ENCODE measurements at regions not wholly inside any gene's neighbourhood (a gene's known extent, or its start where the extent isn't known, plus 50 kb on each side); places are given as distances from the start of the nearest gene placed in this dataset.

GRCh38 chr19:34109596-34109995, 62.7 kb upstream of the LSM14A start:
- peaks cover 2% of the 10 kb centered on the region for H3K4me1 ChIP-seq (ENCODE audit: control insufficient read depth, insufficient read depth, low read depth, low read length)
- H2AK5ac ChIP-seq (ENCODE audit: low read length, severe bottlenecking): no peak overlapping the region
- no peak overlapping the region for H3K4ac ChIP-seq (ENCODE audit: low read depth in 1 of 2, low read length in 2 of 2)
- DNase-seq: no peak
- H3K9ac ChIP-seq (ENCODE audit: low read length): no peak overlapping the region
- H2BK120ac ChIP-seq (ENCODE audit: low read depth, low read length): no peak overlapping the region
- H2AFZ ChIP-seq (ENCODE audit: low read depth, low read length): peak overlapping the region; percentile 10
- no peaks in the 10 kb centered on the region for H3K36me3 ChIP-seq (ENCODE audit: control insufficient read depth in 1 of 2, insufficient read depth in 2 of 2, low read depth in 1 of 2, low read length in 2 of 2)
- H3K4me3 ChIP-seq (ENCODE audit: insufficient read depth in 1 of 2, low read depth in 1 of 2, low read length in 2 of 2): no peak overlapping the region
- H3K18ac ChIP-seq (ENCODE audit: low read depth in 1 of 2, low read length in 2 of 2): no peak overlapping the region
- 46% methylated on average over 3 of the region's 3 CpGs for WGBS
- H3K79me1 ChIP-seq (replicated peaks; ENCODE audit: low read length, poor library complexity, severe bottlenecking): no peaks in the 10 kb centered on the region
- H2BK15ac ChIP-seq (ENCODE audit: low read depth, poor library complexity, severe bottlenecking): no peak overlapping the region
- H3K4me2 ChIP-seq (ENCODE audit: low read length, poor library complexity, severe bottlenecking): no peak overlapping the region
- peaks cover 0 to 19% of the 10 kb centered on the region in 2 experiments for H3K27me3 ChIP-seq (ENCODE audit: control insufficient read depth in 1 of 2, insufficient read depth in 1 of 2, low read length in 2 of 2)
- no peaks in the 10 kb centered on the region for H3K9me3 ChIP-seq (ENCODE audit: control insufficient read depth, low read length)
- H3K14ac ChIP-seq (ENCODE audit: low read length in 2 of 2): no peak overlapping the region
- no peak overlapping the region for H3K23ac ChIP-seq (ENCODE audit: low read length in 2 of 2)
- H2BK12ac ChIP-seq (ENCODE audit: low read length in 2 of 2): no peak overlapping the region
- H3K27ac ChIP-seq (ENCODE audit: low read length, poor library complexity, severe bottlenecking): no peak overlapping the region
- no peak overlapping the region for H4K8ac ChIP-seq (ENCODE audit: low read length)
- H2BK5ac ChIP-seq (ENCODE audit: low read depth, low read length, poor library complexity, severe bottlenecking): no peak overlapping the region
- H4K91ac ChIP-seq (ENCODE audit: low read length): no peak overlapping the region

DNA sequence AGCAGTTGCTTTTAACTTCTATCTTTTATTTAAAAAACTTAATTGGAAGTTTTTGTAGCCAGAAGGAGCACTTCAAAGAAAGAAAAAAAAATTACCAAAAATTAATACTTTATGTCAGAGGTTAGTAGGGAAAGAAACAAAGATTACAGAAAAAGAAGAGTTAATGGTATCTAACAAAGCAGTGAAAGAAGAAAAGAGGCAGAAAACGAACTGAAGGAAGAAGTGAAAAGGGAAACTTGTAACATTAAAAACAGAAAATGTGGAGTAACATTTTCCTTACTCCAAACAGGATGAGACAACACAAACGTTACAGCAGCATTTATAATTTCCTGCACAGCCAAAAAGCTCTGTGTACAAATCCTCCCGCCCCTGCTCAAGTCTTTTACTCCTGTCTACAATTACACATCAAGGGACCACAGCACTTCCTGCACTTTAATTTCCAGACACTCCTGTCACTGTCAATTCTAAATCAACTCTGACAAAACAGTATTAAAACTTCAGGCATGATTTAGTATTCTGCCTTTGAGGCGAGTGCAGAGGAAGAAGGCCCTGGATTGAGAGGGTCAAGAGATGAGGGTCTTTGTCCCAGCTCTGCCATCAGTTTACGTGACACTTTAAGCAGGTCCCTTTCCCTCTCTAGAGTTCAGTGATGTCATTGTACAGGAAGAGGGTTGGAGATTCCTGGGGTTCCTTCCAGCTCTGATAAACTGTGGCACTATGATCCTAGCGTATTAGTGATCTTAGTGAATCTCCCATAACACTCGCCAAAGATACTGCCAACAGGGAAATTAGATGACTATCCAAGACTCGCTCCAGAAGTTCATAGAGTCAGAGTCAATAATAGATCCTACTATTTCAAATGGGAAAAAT, 53.2 kb upstream of the LSM14A start:
- H2BK120ac ChIP-seq (ENCODE audit: low read depth, low read length): no peak overlapping the region
- H3K9me3 ChIP-seq (ENCODE audit: control insufficient read depth, low read length): no peaks in the 10 kb centered on the region
- no peak overlapping the region for H3K27ac ChIP-seq (ENCODE audit: low read length, poor library complexity, severe bottlenecking)
- H3K9ac ChIP-seq (ENCODE audit: low read length): no peak overlapping the region
- no peak for DNase-seq
- no peak overlapping the region for H3K14ac ChIP-seq (ENCODE audit: low read length in 2 of 2)
- H3K4me3 ChIP-seq (ENCODE audit: insufficient read depth in 1 of 2, low read depth in 1 of 2, low read length in 2 of 2): no peak overlapping the region
- H3K4me1 ChIP-seq (ENCODE audit: control insufficient read depth, insufficient read depth, low read depth, low read length): no peaks in the 10 kb centered on the region
- H3K18ac ChIP-seq (ENCODE audit: low read depth in 1 of 2, low read length in 2 of 2): no peak overlapping the region
- no peak overlapping the region for H2AK5ac ChIP-seq (ENCODE audit: low read length, severe bottlenecking)
- H2BK15ac ChIP-seq (ENCODE audit: low read depth, poor library complexity, severe bottlenecking): no peak overlapping the region
- no peaks in the 10 kb centered on the region for H3K36me3 ChIP-seq (ENCODE audit: control insufficient read depth in 1 of 2, insufficient read depth in 2 of 2, low read depth in 1 of 2, low read length in 2 of 2)
- no peak overlapping the region for H3K4ac ChIP-seq (ENCODE audit: low read depth in 1 of 2, low read length in 2 of 2)
- no peaks in the 10 kb centered on the region for H3K79me1 ChIP-seq (replicated peaks; ENCODE audit: low read length, poor library complexity, severe bottlenecking)
- H3K4me2 ChIP-seq (ENCODE audit: low read length, poor library complexity, severe bottlenecking): no peak overlapping the region
- no peak overlapping the region for H4K91ac ChIP-seq (ENCODE audit: low read length)
- WGBS: 16% methylated on average over 5 of the region's 8 CpGs
- no peak overlapping the region for H3K23ac ChIP-seq (ENCODE audit: low read length in 2 of 2)
- no peak overlapping the region for H2BK12ac ChIP-seq (ENCODE audit: low read length in 2 of 2)
- H2AFZ ChIP-seq (ENCODE audit: low read depth, low read length): no peak overlapping the region
- no peak overlapping the region for H2BK5ac ChIP-seq (ENCODE audit: low read depth, low read length, poor library complexity, severe bottlenecking)
- H4K8ac ChIP-seq (ENCODE audit: low read length): no peak overlapping the region
- H3K27me3 ChIP-seq (ENCODE audit: control insufficient read depth in 1 of 2, insufficient read depth in 1 of 2, low read length in 2 of 2): peaks cover 3 to 10% of the 10 kb centered on the region in 2 experiments

GRCh38 chr19:34120141-34120540, 52.2 kb upstream of the LSM14A start:
- H2BK5ac ChIP-seq (ENCODE audit: low read depth, low read length, poor library complexity, severe bottlenecking): no peak overlapping the region
- H3K4me1 ChIP-seq (ENCODE audit: control insufficient read depth, insufficient read depth, low read depth, low read length): no peaks in the 10 kb centered on the region
- H3K4me3 ChIP-seq (ENCODE audit: insufficient read depth in 1 of 2, low read depth in 1 of 2, low read length in 2 of 2): no peak overlapping the region
- H2AK5ac ChIP-seq (ENCODE audit: low read length, severe bottlenecking): no peak overlapping the region
- H3K18ac ChIP-seq (ENCODE audit: low read depth in 1 of 2, low read length in 2 of 2): no peak overlapping the region
- peaks cover 3 to 10% of the 10 kb centered on the region in 2 experiments for H3K27me3 ChIP-seq (ENCODE audit: control insufficient read depth in 1 of 2, insufficient read depth in 1 of 2, low read length in 2 of 2)
- H3K4me2 ChIP-seq (ENCODE audit: low read length, poor library complexity, severe bottlenecking): no peak overlapping the region
- H3K36me3 ChIP-seq (ENCODE audit: control insufficient read depth in 1 of 2, insufficient read depth in 2 of 2, low read depth in 1 of 2, low read length in 2 of 2): no peaks in the 10 kb centered on the region
- no peaks in the 10 kb centered on the region for H3K79me1 ChIP-seq (replicated peaks; ENCODE audit: low read length, poor library complexity, severe bottlenecking)
- DNase-seq: no peak
- no peak overlapping the region for H2AFZ ChIP-seq (ENCODE audit: low read depth, low read length)
- no peaks in the 10 kb centered on the region for H3K9me3 ChIP-seq (ENCODE audit: control insufficient read depth, low read length)
- no peak overlapping the region for H2BK12ac ChIP-seq (ENCODE audit: low read length in 2 of 2)
- H4K8ac ChIP-seq (ENCODE audit: low read length): no peak overlapping the region
- H3K14ac ChIP-seq (ENCODE audit: low read length in 2 of 2): no peak overlapping the region
- 84% methylated on average over 11 of the region's 11 CpGs for WGBS
- H3K9ac ChIP-seq (ENCODE audit: low read length): no peak overlapping the region
- no peak overlapping the region for H3K23ac ChIP-seq (ENCODE audit: low read length in 2 of 2)
- H3K27ac ChIP-seq (ENCODE audit: low read length, poor library complexity, severe bottlenecking): no peak overlapping the region
- no peak overlapping the region for H4K91ac ChIP-seq (ENCODE audit: low read length)
- no peak overlapping the region for H3K4ac ChIP-seq (ENCODE audit: low read depth in 1 of 2, low read length in 2 of 2)
- no peak overlapping the region for H2BK15ac ChIP-seq (ENCODE audit: low read depth, poor library complexity, severe bottlenecking)
- H2BK120ac ChIP-seq (ENCODE audit: low read depth, low read length): no peak overlapping the region

- Histone ChIP-seq H2BK5ac (ENCODE audit: low read depth, low read length, poor library complexity, severe bottlenecking) (no peak overlapping the region), H2BK15ac (ENCODE audit: low read depth, poor library complexity, severe bottlenecking) (no peak overlapping the region), H3K27me3 (ENCODE audit: control insufficient read depth in 1 of 2, insufficient read depth in 1 of 2, low read length in 2 of 2) (peaks cover 3 to 10% of the 10 kb centered on the region in 2 experiments), H2AFZ (ENCODE audit: low read depth, low read length) (no peak overlapping the region), H4K91ac (ENCODE audit: low read length) (no peak overlapping the region), H3K4me3 (ENCODE audit: insufficient read depth in 1 of 2, low read depth in 1 of 2, low read length in 2 of 2) (no peak overlapping the region), H3K4ac (ENCODE audit: low read depth in 1 of 2, low read length in 2 of 2) (no peak overlapping the region), H2AK5ac (ENCODE audit: low read length, severe bottlenecking) (no peak overlapping the region), H3K9ac (ENCODE audit: low read length) (no peak overlapping the region), H3K18ac (ENCODE audit: low read depth in 1 of 2, low read length in 2 of 2) (no peak overlapping the region), H4K8ac (ENCODE audit: low read length) (no peak overlapping the region), H3K4me1 (ENCODE audit: control insufficient read depth, insufficient read depth, low read depth, low read length) (no peaks in the 10 kb centered on the region), H3K23ac (ENCODE audit: low read length in 2 of 2) (no peak overlapping the region), H3K27ac (ENCODE audit: low read length, poor library complexity, severe bottlenecking) (no peak overlapping the region), H3K9me3 (ENCODE audit: control insufficient read depth, low read length) (no peaks in the 10 kb centered on the region), H3K36me3 (ENCODE audit: control insufficient read depth in 1 of 2, insufficient read depth in 2 of 2, low read depth in 1 of 2, low read length in 2 of 2) (no peaks in the 10 kb centered on the region), H3K14ac (ENCODE audit: low read length in 2 of 2) (no peak overlapping the region), H2BK120ac (ENCODE audit: low read depth, low read length) (no peak overlapping the region), H2BK12ac (ENCODE audit: low read length in 2 of 2) (no peak overlapping the region), H3K4me2 (ENCODE audit: low read length, poor library complexity, severe bottlenecking) (no peak overlapping the region), H3K79me1 (replicated peaks; ENCODE audit: low read length, poor library complexity, severe bottlenecking) (no peaks in the 10 kb centered on the region)
- peak; percentile 54 for DNase-seq
- WGBS: 98% methylated on average over 4 of the region's 8 CpGs
These were observed 51.3 kb upstream of the LSM14A start for GRCh38 chr19:34120846-34121639.

Data from mesenchymal stem cell (in vitro differentiated cells and primary cell).